Dendritic cell treated with granulocyte-macrophage colony-stimulating factor and Interleukin-4, amounts not matched to agents 40 ng/mL and 50 ng/mL, for 4 days (primary cell): ENCODE measurements at regions not wholly inside any gene's neighbourhood (a gene's known extent, or its start where the extent isn't known, plus 50 kb on each side); places are given as distances from the start of the nearest gene placed in this dataset.

Experiments
- H3K27ac Mint-ChIP-seq: one replicate; pipeline ENCODE4 v1.8.0; 2022; ENCODE audit warnings: mild to moderate bottlenecking, mixed read lengths
- H3K27me3 Mint-ChIP-seq: one replicate; pipeline ENCODE4 v1.8.0; 2022; ENCODE audit warnings: mild to moderate bottlenecking, mixed read lengths
- H3K36me3 Mint-ChIP-seq: one replicate; pipeline ENCODE4 v1.8.0; 2022; ENCODE audit warnings: low read depth, mixed read lengths
- H3K4me1 Mint-ChIP-seq: one replicate; pipeline ENCODE4 v1.8.0; 2022; ENCODE audit warnings: low read depth, mixed read lengths
- H3K4me3 Mint-ChIP-seq: one replicate; pipeline ENCODE4 v1.8.0; 2022; ENCODE audit warnings: mild to moderate bottlenecking, moderate library complexity, mixed read lengths
- H3K9me3 Mint-ChIP-seq: one replicate; pipeline ENCODE4 v1.8.0; 2022; ENCODE audit warnings: mixed read lengths
- intact Hi-C: fragments of 100-400 bp; cut with micrococcal nuclease; formaldehyde crosslinking; loops from one replicate; pipeline ENCODE4 v1.15.0; 2022

- intact Hi-C loops, result no loop called here
- H3K4me1 Mint-ChIP-seq, result no peaks in the 10 kb centered on the region
- H3K9me3 Mint-ChIP-seq, result peaks cover 9% of the 10 kb centered on the region
These were observed 236.6 kb upstream of the NOL4 start for GRCh38 chr18:34461266-34461665.

GRCh38 chr18:34467058-34467457 is 242.3 kb upstream of the NOL4 start:
- peaks cover 2% of the 10 kb centered on the region for H3K27me3 Mint-ChIP-seq
- H3K36me3 Mint-ChIP-seq, result no peaks in the 10 kb centered on the region
- no peak overlapping the region for H3K4me3 Mint-ChIP-seq
- intact Hi-C loops, result no loop called here
- H3K9me3 Mint-ChIP-seq, result no peaks in the 10 kb centered on the region
- H3K4me1 Mint-ChIP-seq, result no peaks in the 10 kb centered on the region
- H3K27ac Mint-ChIP-seq, result no peak overlapping the region

More at GRCh38 chr18:34461266-34461665, 236.6 kb upstream of the NOL4 start:
- Mint-ChIP-seq H3K4me3 (no peak overlapping the region), H3K27me3 (no peaks in the 10 kb centered on the region), H3K36me3 (no peaks in the 10 kb centered on the region), H3K27ac (no peak overlapping the region)

- Mint-ChIP-seq H3K27ac (no peak overlapping the region), H3K4me1 (peaks cover 10% of the 10 kb centered on the region), H3K4me3 (no peak overlapping the region), H3K36me3 (no peaks in the 10 kb centered on the region), H3K9me3 (peaks cover 16% of the 10 kb centered on the region), H3K27me3 (peaks cover 14% of the 10 kb centered on the region)
- intact Hi-C loops, result no loop called here
These were observed 229.9 kb upstream of the DTNA start for GRCh38 chr18:34480162-34480700.

- Mint-ChIP-seq H3K4me3 (no peak overlapping the region), H3K27me3 (peaks cover 10% of the 10 kb centered on the region), H3K27ac (no peak overlapping the region), H3K9me3 (peaks cover 16% of the 10 kb centered on the region), H3K4me1 (peaks cover 10% of the 10 kb centered on the region), H3K36me3 (no peaks in the 10 kb centered on the region)
- intact Hi-C loops, result no loop called here
These were observed 227.9 kb upstream of the DTNA start for GRCh38 chr18:34482204-34482603.

- Mint-ChIP-seq H3K27ac (no peak overlapping the region), H3K27me3 (peaks cover 11% of the 10 kb centered on the region), H3K9me3 (peaks cover 16% of the 10 kb centered on the region), H3K4me3 (no peak overlapping the region), H3K36me3 (no peaks in the 10 kb centered on the region), H3K4me1 (peaks cover 14% of the 10 kb centered on the region)
- intact Hi-C loops, result no loop called here
These were observed 226.9 kb upstream of the DTNA start for GRCh38 chr18:34483198-34483597.

GRCh38 chr18:34491719-34492118 is 218.4 kb upstream of the DTNA start:
- H3K27me3 Mint-ChIP-seq, result peaks cover 42% of the 10 kb centered on the region
- no peak overlapping the region for H3K4me3 Mint-ChIP-seq
- H3K9me3 Mint-ChIP-seq, result no peaks in the 10 kb centered on the region
- H3K36me3 Mint-ChIP-seq, result peaks cover 6% of the 10 kb centered on the region
- no peak overlapping the region for H3K27ac Mint-ChIP-seq
- H3K4me1 Mint-ChIP-seq, result peaks cover 28% of the 10 kb centered on the region
- intact Hi-C loops, result loop anchor here (5.0 kb wide), 1 partner anchor 171 kb away; no protein-coding TSS in a partner anchor

GRCh38 chr18:34492652-34493051 is 217.4 kb upstream of the DTNA start:
- Mint-ChIP-seq H3K27me3 (peaks cover 40% of the 10 kb centered on the region), H3K4me3 (peak overlapping the region; percentile 78), H3K9me3 (no peaks in the 10 kb centered on the region), H3K36me3 (peaks cover 6% of the 10 kb centered on the region), H3K4me1 (peaks cover 34% of the 10 kb centered on the region), H3K27ac (peak overlapping the region; percentile 74)
- intact Hi-C loops, result loop anchor here (5.0 kb wide), 1 partner anchor 170 kb away; no protein-coding TSS in a partner anchor

GRCh38 chr18:34493099-34493544 is 217.0 kb upstream of the DTNA start:
- peak overlapping the region; percentile 74 for H3K27ac Mint-ChIP-seq
- intact Hi-C loops, result loop anchor here (5.0 kb wide), 1 partner anchor 169 kb away; no protein-coding TSS in a partner anchor
- H3K4me1 Mint-ChIP-seq, result peaks cover 31% of the 10 kb centered on the region
- peak overlapping the region; percentile 78 for H3K4me3 Mint-ChIP-seq
- H3K36me3 Mint-ChIP-seq, result peaks cover 6% of the 10 kb centered on the region
- no peaks in the 10 kb centered on the region for H3K9me3 Mint-ChIP-seq
- H3K27me3 Mint-ChIP-seq, result peaks cover 37% of the 10 kb centered on the region

GRCh38 chr18:34493566-34494358 is 216.3 kb upstream of the DTNA start:
- H3K27ac Mint-ChIP-seq, result peak overlapping the region; percentile 78
- peaks cover 6% of the 10 kb centered on the region for H3K36me3 Mint-ChIP-seq
- peak overlapping the region; percentile 78 for H3K4me3 Mint-ChIP-seq
- peaks cover 28% of the 10 kb centered on the region for H3K4me1 Mint-ChIP-seq
- no peaks in the 10 kb centered on the region for H3K9me3 Mint-ChIP-seq
- intact Hi-C loops, result loop anchor here (5.0 kb wide), 1 partner anchor 169 kb away; no protein-coding TSS in a partner anchor
- peaks cover 33% of the 10 kb centered on the region for H3K27me3 Mint-ChIP-seq

- no peaks in the 10 kb centered on the region for H3K9me3 Mint-ChIP-seq
- intact Hi-C loops, result loop anchor here (5.0 kb wide), 1 partner anchor 168 kb away; no protein-coding TSS in a partner anchor
- H3K27me3 Mint-ChIP-seq, result peaks cover 28% of the 10 kb centered on the region
- peak overlapping the region; percentile 78 for H3K27ac Mint-ChIP-seq
- H3K4me3 Mint-ChIP-seq, result peak overlapping the region; percentile 78
- H3K36me3 Mint-ChIP-seq, result peaks cover 6% of the 10 kb centered on the region
- peaks cover 28% of the 10 kb centered on the region for H3K4me1 Mint-ChIP-seq
These were observed 215.8 kb upstream of the DTNA start for GRCh38 chr18:34494359-34494696.

GRCh38 chr18:34495506-34495905 is 214.6 kb upstream of the DTNA start:
- Mint-ChIP-seq H3K4me1 (peaks cover 28% of the 10 kb centered on the region), H3K27ac (no peak overlapping the region), H3K4me3 (no peak overlapping the region), H3K27me3 (peaks cover 19% of the 10 kb centered on the region), H3K36me3 (peaks cover 6% of the 10 kb centered on the region), H3K9me3 (no peaks in the 10 kb centered on the region)
- intact Hi-C loops, result no loop called here

GRCh38 chr18:34501553-34501952 is 208.5 kb upstream of the DTNA start:
- Mint-ChIP-seq H3K27ac (no peak overlapping the region), H3K36me3 (peaks cover 7% of the 10 kb centered on the region), H3K27me3 (no peaks in the 10 kb centered on the region), H3K4me3 (no peak overlapping the region), H3K9me3 (peaks cover 12% of the 10 kb centered on the region), H3K4me1 (peaks cover 6% of the 10 kb centered on the region)
- intact Hi-C loops, result no loop called here

GRCh38 chr18:34506198-34506597 is 203.9 kb upstream of the DTNA start:
- H3K27me3 Mint-ChIP-seq, result no peaks in the 10 kb centered on the region
- no peak overlapping the region for H3K4me3 Mint-ChIP-seq
- peaks cover 12% of the 10 kb centered on the region for H3K9me3 Mint-ChIP-seq
- intact Hi-C loops, result no loop called here
- H3K27ac Mint-ChIP-seq, result no peak overlapping the region
- H3K4me1 Mint-ChIP-seq, result no peaks in the 10 kb centered on the region
- peaks cover 7% of the 10 kb centered on the region for H3K36me3 Mint-ChIP-seq

GRCh38 chr18:34509163-34509562 is 200.9 kb upstream of the DTNA start:
- Mint-ChIP-seq H3K27me3 (no peaks in the 10 kb centered on the region), H3K27ac (no peak overlapping the region), H3K9me3 (no peaks in the 10 kb centered on the region), H3K36me3 (peaks cover 4% of the 10 kb centered on the region), H3K4me3 (no peak overlapping the region), H3K4me1 (no peaks in the 10 kb centered on the region)
- intact Hi-C loops, result no loop called here
